ENCODE measurements at regions not wholly inside any gene's neighbourhood (a gene's known extent, or its start where the extent isn't known, plus 50 kb on each side); places are given as distances from the start of the nearest gene placed in this dataset.

- Histone ChIP-seq H3K4me1 (ENCODE audit: control insufficient read depth, extremely low read depth, insufficient read depth, low read length) (no peaks in the 10 kb centered on the region), H3K79me2 (ENCODE audit: control insufficient read depth, insufficient read depth, low read length) (no peaks in the 10 kb centered on the region), H3K9me3 (replicated peaks; ENCODE audit: control insufficient read depth, insufficient read depth, low read length) (no peaks in the 10 kb centered on the region), H3K36me3 (ENCODE audit: control insufficient read depth in 2 of 2, extremely low read depth in 1 of 2, insufficient read depth in 2 of 2, low read length in 2 of 2) (no peaks in the 10 kb centered on the region), H3K4me3 (replicated peaks in 1 of 3; ENCODE audit: insufficient read depth in 1 of 3, low read depth in 1 of 3, low read length in 3 of 3) (no peak overlapping the region), H3K4me2 (ENCODE audit: insufficient read depth, low read length) (no peak overlapping the region), H4K20me1 (replicated peaks; ENCODE audit: control insufficient read depth, extremely low read depth, insufficient read depth, low read length) (no peaks in the 10 kb centered on the region), H3K9ac (replicated peaks; ENCODE audit: extremely low read depth, insufficient read depth, low read length) (no peak overlapping the region), H3K27ac (ENCODE audit: insufficient read depth, low read depth, low read length) (no peak overlapping the region), H2AFZ (ENCODE audit: low read depth, low read length) (no peak overlapping the region), H3K9me1 (replicated peaks; ENCODE audit: control insufficient read depth, extremely low read depth, insufficient read depth, low read length) (no peaks in the 10 kb centered on the region), H3K27me3 (ENCODE audit: control insufficient read depth in 2 of 2, insufficient read depth in 2 of 2, low read length in 2 of 2) (no peaks in the 10 kb centered on the region)
- peak; percentile 67 for FAIRE-seq
- BruUV-seq (replicated peaks): no TSS peak
- TF ChIP-seq CTCF (IDR thresholded peaks at IDR 0.05; ENCODE audit: extremely low read depth in 1 of 2, insufficient read depth in 1 of 2, low read depth in 1 of 2, low read length in 2 of 2) (peak; percentile 69 to 85), GATA2 (IDR thresholded peaks at IDR 0.05; ENCODE audit: insufficient read depth, insufficient read length, low read depth, low read length) (no peak)
- CTCF ChIA-PET: interaction anchor here (1.2 kb wide), 2 partner anchors 9 to 229 kb away, joined by 3 to 9 read pairs; no protein-coding TSS in a partner anchor
- POLR2A ChIA-PET: no interaction called here
- dilution Hi-C loops (cut with MboI; ENCODE audit: extremely low pct_ligation_motif_present, low sequenced_read_pairs) (no loop called here), intact Hi-C loops (cut with micrococcal nuclease) (loop anchor here (1.0 kb wide), 3 partner anchors 228 to 621 kb away; no protein-coding TSS in a partner anchor)
- DNase-seq (ENCODE audit: low read depth, low spot score): peak; percentile 29
These were observed 74.5 kb upstream of the LMO1 start for GRCh38 chr11:8338138-8338537.

- no peaks in the 10 kb centered on the region for H3K27me3 ChIP-seq (ENCODE audit: control insufficient read depth in 2 of 2, insufficient read depth in 2 of 2, low read length in 2 of 2)
- no peak overlapping the region for H3K4me3 ChIP-seq (replicated peaks in 1 of 3; ENCODE audit: insufficient read depth in 1 of 3, low read depth in 1 of 3, low read length in 3 of 3)
- no TSS peak for BruUV-seq (replicated peaks)
- DNase-seq (ENCODE audit: low read depth, low spot score) (no peak), FAIRE-seq (no peak)
- H2AFZ ChIP-seq (ENCODE audit: low read depth, low read length): no peak overlapping the region
- H3K79me2 ChIP-seq (ENCODE audit: control insufficient read depth, insufficient read depth, low read length): no peaks in the 10 kb centered on the region
- dilution Hi-C loops (cut with MboI; ENCODE audit: extremely low pct_ligation_motif_present, low sequenced_read_pairs): no loop called here
- ChIA-PET POLR2A (no interaction called here), CTCF (interaction anchor here (0.6 to 1.2 kb wide), 4 partner anchors 8 to 622 kb away, joined by 3 to 9 read pairs (median 3); no protein-coding TSS in a partner anchor)
- H3K9me3 ChIP-seq (replicated peaks; ENCODE audit: control insufficient read depth, insufficient read depth, low read length): no peaks in the 10 kb centered on the region
- TF ChIP-seq MAX (IDR thresholded peaks at IDR 0.05; ENCODE audit: insufficient read depth, insufficient read length) (no peak), GATA2 (IDR thresholded peaks at IDR 0.05; ENCODE audit: insufficient read depth, insufficient read length, low read depth, low read length) (no peak), FOS (IDR thresholded peaks at IDR 0.05; ENCODE audit: borderline replicate concordance, insufficient read depth, low read length) (no peak), JUN (IDR thresholded peaks at IDR 0.05; ENCODE audit: borderline replicate concordance, insufficient read depth, insufficient read length, low read depth) (no peak), CTCF (IDR thresholded peaks at IDR 0.05; ENCODE audit: extremely low read depth in 1 of 2, insufficient read depth in 1 of 2, low read depth in 1 of 2, low read length in 2 of 2) (no peak), POLR2AphosphoS5 (IDR thresholded peaks at IDR 0.05; ENCODE audit: insufficient read depth, low read depth, low read length) (no peak), EZH2 (IDR thresholded peaks at IDR 0.05; ENCODE audit: borderline replicate concordance, low read depth, low read length, severe bottlenecking) (no peak)
- H3K4me1 ChIP-seq (ENCODE audit: control insufficient read depth, extremely low read depth, insufficient read depth, low read length): no peaks in the 10 kb centered on the region
- intact Hi-C loops (cut with micrococcal nuclease): no loop called here
- H3K4me2 ChIP-seq (ENCODE audit: insufficient read depth, low read length): no peak overlapping the region
- H3K27ac ChIP-seq (ENCODE audit: insufficient read depth, low read depth, low read length): no peak overlapping the region
- no peaks in the 10 kb centered on the region for H3K9me1 ChIP-seq (replicated peaks; ENCODE audit: control insufficient read depth, extremely low read depth, insufficient read depth, low read length)
- H3K9ac ChIP-seq (replicated peaks; ENCODE audit: extremely low read depth, insufficient read depth, low read length): no peak overlapping the region
- no peaks in the 10 kb centered on the region for H3K36me3 ChIP-seq (ENCODE audit: control insufficient read depth in 2 of 2, extremely low read depth in 1 of 2, insufficient read depth in 2 of 2, low read length in 2 of 2)
- no peaks in the 10 kb centered on the region for H4K20me1 ChIP-seq (replicated peaks; ENCODE audit: control insufficient read depth, extremely low read depth, insufficient read depth, low read length)
These were observed 73.6 kb upstream of the LMO1 start for GRCh38 chr11:8337130-8337795.
